ENCODE measurements at regions not wholly inside any gene's neighbourhood (a gene's known extent, or its start where the extent isn't known, plus 50 kb on each side); places are given as distances from the start of the nearest gene placed in this dataset.

DNA sequence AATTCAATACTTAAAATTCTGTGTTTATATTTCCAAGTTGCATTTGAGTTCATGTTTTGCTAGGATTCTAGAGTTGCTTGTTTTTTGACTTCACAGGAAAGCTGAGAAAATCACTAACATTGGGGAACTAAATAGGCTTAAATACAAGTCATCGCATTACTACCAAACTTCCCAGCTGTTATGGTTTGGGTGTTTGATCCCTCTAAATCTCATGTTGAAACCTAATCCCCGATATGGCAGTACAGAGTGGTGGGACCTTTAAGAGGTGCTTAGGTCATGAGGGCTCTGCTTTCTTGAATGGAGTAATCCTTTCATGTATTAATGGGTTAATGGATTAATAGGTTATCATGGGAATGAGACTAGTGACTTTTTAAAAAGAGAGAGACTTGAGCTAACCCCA, 77.2 kb upstream of the ARPP21 start:
- no peaks in the 10 kb centered on the region for H3K9me1 ChIP-seq (ENCODE audit: control insufficient read depth, extremely low read depth, insufficient read depth, low read length)

DNA sequence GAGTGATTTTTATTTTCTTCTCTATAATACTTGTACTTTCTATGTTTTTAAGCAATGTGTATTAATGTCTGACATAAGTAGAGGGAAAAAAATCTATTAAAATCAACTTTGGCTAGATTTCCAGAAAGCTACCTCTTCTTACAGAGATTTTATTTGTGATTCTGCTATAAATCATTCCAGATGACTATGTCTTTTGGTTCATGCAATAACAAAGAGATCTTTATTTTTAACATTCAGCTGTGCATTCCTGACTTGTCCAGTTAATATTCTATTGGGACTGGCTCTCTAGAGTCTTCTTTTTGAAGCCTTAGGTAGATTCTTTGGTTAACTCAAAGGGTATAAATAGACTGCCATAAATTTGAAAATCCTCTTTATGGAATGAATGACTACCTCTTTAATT, 74.3 kb upstream of the ARPP21 start:
- H3K4me2 ChIP-seq (ENCODE audit: control insufficient read depth, extremely low read depth, insufficient read depth, low read depth, low read length) = no peak overlapping the region
- H3K36me3 ChIP-seq (ENCODE audit: control insufficient read depth in 2 of 2, extremely low read depth in 1 of 2, insufficient read depth in 2 of 2, low read length in 2 of 2) = no peaks in the 10 kb centered on the region
- no peaks in the 10 kb centered on the region for H3K27me3 ChIP-seq (ENCODE audit: control insufficient read depth, extremely low read depth, insufficient read depth, low read length)
- dilution Hi-C loops (cut with MboI; ENCODE audit: extremely low pct_ligation_motif_present, low sequenced_read_pairs) = no loop called here
- FAIRE-seq = no peak
- H3K9me3 ChIP-seq (ENCODE audit: control insufficient read depth, low read depth, low read length) = no peaks in the 10 kb centered on the region
- no peak overlapping the region for H3K27ac ChIP-seq (ENCODE audit: control insufficient read depth, insufficient read depth, low read length)
- no peak overlapping the region for H3K4me3 ChIP-seq (ENCODE audit: control insufficient read depth in 2 of 3, extremely low read depth in 1 of 3, insufficient read depth in 2 of 3, low read depth in 1 of 3, low read length in 3 of 3)
- no peaks in the 10 kb centered on the region for H3K9me1 ChIP-seq (ENCODE audit: control insufficient read depth, extremely low read depth, insufficient read depth, low read length)
- no peak for DNase-seq (ENCODE audit: low read depth, low spot score)
- H3K4me1 ChIP-seq (ENCODE audit: control insufficient read depth, extremely low read depth, insufficient read depth, low read length) = no peaks in the 10 kb centered on the region
- H3K9ac ChIP-seq (ENCODE audit: control insufficient read depth, extremely low read depth, insufficient read depth, low read length) = no peak overlapping the region
- H4K20me1 ChIP-seq (ENCODE audit: control insufficient read depth, extremely low read depth, insufficient read depth, low read length) = no peaks in the 10 kb centered on the region
- H2AFZ ChIP-seq (ENCODE audit: control insufficient read depth, low read length) = no peak overlapping the region
- H3K79me2 ChIP-seq (ENCODE audit: control insufficient read depth, insufficient read depth, low read length) = no peaks in the 10 kb centered on the region
- TF ChIP-seq, protein P1, sequence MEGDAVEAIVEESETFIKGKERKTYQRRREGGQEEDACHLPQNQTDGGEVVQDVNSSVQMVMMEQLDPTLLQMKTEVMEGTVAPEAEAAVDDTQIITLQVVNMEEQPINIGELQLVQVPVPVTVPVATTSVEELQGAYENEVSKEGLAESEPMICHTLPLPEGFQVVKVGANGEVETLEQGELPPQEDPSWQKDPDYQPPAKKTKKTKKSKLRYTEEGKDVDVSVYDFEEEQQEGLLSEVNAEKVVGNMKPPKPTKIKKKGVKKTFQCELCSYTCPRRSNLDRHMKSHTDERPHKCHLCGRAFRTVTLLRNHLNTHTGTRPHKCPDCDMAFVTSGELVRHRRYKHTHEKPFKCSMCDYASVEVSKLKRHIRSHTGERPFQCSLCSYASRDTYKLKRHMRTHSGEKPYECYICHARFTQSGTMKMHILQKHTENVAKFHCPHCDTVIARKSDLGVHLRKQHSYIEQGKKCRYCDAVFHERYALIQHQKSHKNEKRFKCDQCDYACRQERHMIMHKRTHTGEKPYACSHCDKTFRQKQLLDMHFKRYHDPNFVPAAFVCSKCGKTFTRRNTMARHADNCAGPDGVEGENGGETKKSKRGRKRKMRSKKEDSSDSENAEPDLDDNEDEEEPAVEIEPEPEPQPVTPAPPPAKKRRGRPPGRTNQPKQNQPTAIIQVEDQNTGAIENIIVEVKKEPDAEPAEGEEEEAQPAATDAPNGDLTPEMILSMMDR (optimal IDR thresholded peaks at IDR 0.05 in 1 of 3, IDR thresholded peaks at IDR 0.05 in 1 of 3, conservative IDR thresholded peaks at IDR 0.05 in 1 of 3; ENCODE audit: extremely low read depth in 1 of 3, insufficient read depth in 2 of 3, low read length in 3 of 3) = no peak

More for the DNA sequence above, 77.2 kb upstream of the ARPP21 start:
- Histone ChIP-seq H3K27ac (ENCODE audit: control insufficient read depth, insufficient read depth, low read length) (no peak overlapping the region), H3K4me3 (ENCODE audit: control insufficient read depth in 2 of 3, extremely low read depth in 1 of 3, insufficient read depth in 2 of 3, low read depth in 1 of 3, low read length in 3 of 3) (no peak overlapping the region), H2AFZ (ENCODE audit: control insufficient read depth, low read length) (no peak overlapping the region), H4K20me1 (ENCODE audit: control insufficient read depth, extremely low read depth, insufficient read depth, low read length) (no peaks in the 10 kb centered on the region), H3K9ac (ENCODE audit: control insufficient read depth, extremely low read depth, insufficient read depth, low read length) (no peak overlapping the region), H3K79me2 (ENCODE audit: control insufficient read depth, insufficient read depth, low read length) (no peaks in the 10 kb centered on the region), H3K9me3 (ENCODE audit: control insufficient read depth, low read depth, low read length) (no peaks in the 10 kb centered on the region), H3K4me1 (ENCODE audit: control insufficient read depth, extremely low read depth, insufficient read depth, low read length) (no peaks in the 10 kb centered on the region), H3K27me3 (ENCODE audit: control insufficient read depth, extremely low read depth, insufficient read depth, low read length) (no peaks in the 10 kb centered on the region), H3K4me2 (ENCODE audit: control insufficient read depth, extremely low read depth, insufficient read depth, low read depth, low read length) (no peak overlapping the region), H3K36me3 (ENCODE audit: control insufficient read depth in 2 of 2, extremely low read depth in 1 of 2, insufficient read depth in 2 of 2, low read length in 2 of 2) (no peaks in the 10 kb centered on the region)
- TF ChIP-seq, protein P1 (optimal IDR thresholded peaks at IDR 0.05 in 1 of 3, IDR thresholded peaks at IDR 0.05 in 1 of 3, conservative IDR thresholded peaks at IDR 0.05 in 1 of 3; ENCODE audit: extremely low read depth in 1 of 3, insufficient read depth in 2 of 3, low read length in 3 of 3) = no peak
- no peak for TF ChIP-seq EZH2 (IDR thresholded peaks at IDR 0.05; ENCODE audit: low read length)
- DNase-seq (ENCODE audit: low read depth, low spot score) (no peak), FAIRE-seq (no peak)
- dilution Hi-C loops (cut with MboI; ENCODE audit: extremely low pct_ligation_motif_present, low sequenced_read_pairs) = no loop called here

Small RNA genes in the stretch of these regions (small RNA-seq; reads per million reads assigned to genes)
- gene RNU6-243P (ENCODE audit: insufficient read length in 3 of 3, low read depth in 3 of 3, low replicate concordance in 1 of 3) = 0 reads per million in 3 experiments

Measured in keratinocyte (primary cell).